Spleen (tissue), 11 donors: ENCODE measurements at regions not wholly inside any gene's neighbourhood (a gene's known extent, or its start where the extent isn't known, plus 50 kb on each side); places are given as distances from the start of the nearest gene placed in this dataset.

Experiments used
- DNase-seq: peaks from one replicate; pipeline ENCODE4 v3.0.0-alpha.2; 2020
- H3K27ac ChIP-seq, 8 donors: fragments of 200-600 bp; sonication (generic) in 7 of 8; 1 replicate in 4 of 8; 2 replicates in 4 of 8; pipeline versions ENCODE4 v1.5.0 to v1.8.0; 2016 to 2021; ENCODE audit warnings: inconsistent platforms in 4 of 8, mild to moderate bottlenecking in 4 of 8, moderate library complexity in 1 of 8
- H3K27me3 ChIP-seq, 7 donors: fragments of 200-600 bp; sonication (generic) in 6 of 7; replicated peaks in 1 of 7; 1 replicate in 4 of 7; 2 replicates in 3 of 7; pipeline versions ENCODE4 v1.5.0 to v1.8.0; 2016 to 2021; ENCODE audit warnings: inconsistent platforms in 3 of 7, mild to moderate bottlenecking in 1 of 7
- H3K36me3 ChIP-seq, 6 donors: fragments of 200-600 bp; sonication (generic) in 5 of 6; 1 replicate in 4 of 6; 2 replicates in 2 of 6; pipeline versions ENCODE4 v1.5.0 to v1.8.0; 2016 to 2021; ENCODE audit warnings: inconsistent platforms in 2 of 6
- H3K4me1 ChIP-seq, 6 donors: fragments of 200-600 bp; sonication (generic) in 5 of 6; 1 replicate in 3 of 6; 2 replicates in 3 of 6; pipeline versions ENCODE4 v1.5.0 to v1.8.0; 2016 to 2021; ENCODE audit warnings: inconsistent platforms in 3 of 6
- H3K4me3 ChIP-seq, 8 donors: fragments of 200-600 bp; sonication (generic) in 7 of 8; 1 replicate in 4 of 8; 2 replicates in 4 of 8; pipeline versions ENCODE4 v1.5.0 to v1.8.0; 2016 to 2021; ENCODE audit warnings: inconsistent platforms in 4 of 8, mild to moderate bottlenecking in 4 of 8, moderate library complexity in 2 of 8
- H3K9me3 ChIP-seq, 8 donors: fragments of 200-600 bp; sonication (generic) in 7 of 8; 1 replicate in 4 of 8; 2 replicates in 4 of 8; pipeline versions ENCODE4 v1.5.0 to v1.8.0; 2016 to 2021; ENCODE audit warnings: inconsistent platforms in 4 of 8
- CTCF ChIP-seq, 11 experiments: fragments of 200-600 bp in 7 of 11; fragments of 450-650 bp in 4 of 11; sonication (generic) in 4 of 11; IDR thresholded peaks in 8 of 11; conservative IDR thresholded peaks in 3 of 11; 1 replicate in 7 of 11; 2 replicates in 4 of 11; pipeline versions ENCODE4 v1.4.0 to v1.8.0; 2016 to 2021; ENCODE audit warnings: antibody characterized with exemption in 11 of 11, inconsistent platforms in 4 of 11, mild to moderate bottlenecking in 1 of 11
- POLR2A ChIP-seq, 3 donors: fragments of 450-650 bp; IDR thresholded peaks; one replicate each; pipeline ENCODE4 v1.5.1; 2017; ENCODE audit warnings: antibody characterized with exemption in 3 of 3, mild to moderate bottlenecking in 1 of 3
- POLR2AphosphoS5 ChIP-seq, 3 donors: sonication (generic); formaldehyde crosslinking; IDR thresholded peaks; one replicate each; pipeline ENCODE4 v1.5.1; 2017; ENCODE audit warnings: antibody characterized with exemption in 3 of 3
- WGBS, 5 donors: extraction: QIAGEN DNeasy Blood & Tissue Kit in 3 of 5; methylation state at CpG; one replicate each; pipeline versions ENCODE4 v1.1.5 to v1.1.7; 2013 to 2018; 5-methylcytosine and 5-hydroxymethylcytosine counted together
- intact Hi-C: fragments of 100-400 bp; cut with DNase I; formaldehyde crosslinking; loops from one replicate; pipeline ENCODE4 v1.15.0; 2023; ENCODE audit warnings: low total_unique reads
- donor health status: healthy with polysubstance abuse.
- donor health status: DM: no; HTN: no; CAD: no; lungs with moderate emphysema.
- donor health status: DM: no; HTN: no; CAD: no.
- donor health status: Bipolar disorder and iron deficiency.
- donor health status: healthy.
- donor health status: DM: no; HTN: no; CAD: no.
- donor health status: DM: yes; HTN: yes; CAD: no.

GRCh38 chr11:22479971-22480720, 142.0 kb downstream of the SLC17A6 start:
- Histone ChIP-seq H3K36me3 (no peaks in the 10 kb centered on the region), H3K27ac (no peak overlapping the region), H3K9me3 (no peaks in the 10 kb centered on the region), H3K4me1 (no peaks in the 10 kb centered on the region), H3K27me3 (no peaks in the 10 kb centered on the region), H3K4me3 (no peak overlapping the region)
- DNase-seq, result no peak
- intact Hi-C loops, result no loop called here
- TF ChIP-seq POLR2AphosphoS5 (IDR thresholded peaks at IDR 0.05), result no peak
- TF ChIP-seq CTCF (IDR thresholded peaks at IDR 0.05 in 8 of 11, conservative IDR thresholded peaks at IDR 0.05 in 3 of 11), result no peak
- no peak for TF ChIP-seq POLR2A (IDR thresholded peaks at IDR 0.05)
- 57 to 69% (median 68%) methylated on average over 4 of the region's 4 CpGs for WGBS, 5 donors

- no peak for DNase-seq
- Histone ChIP-seq H3K27ac (no peak overlapping the region), H3K36me3 (no peaks in the 10 kb centered on the region), H3K27me3 (no peaks in the 10 kb centered on the region), H3K4me1 (no peaks in the 10 kb centered on the region), H3K4me3 (no peak overlapping the region), H3K9me3 (no peaks in the 10 kb centered on the region)
- 62 to 90% (median 86%) methylated on average over 1 of the region's 1 CpG for WGBS, 5 donors
- TF ChIP-seq POLR2AphosphoS5 (IDR thresholded peaks at IDR 0.05), result no peak
- TF ChIP-seq CTCF (IDR thresholded peaks at IDR 0.05 in 8 of 11, conservative IDR thresholded peaks at IDR 0.05 in 3 of 11), result no peak
- no peak for TF ChIP-seq POLR2A (IDR thresholded peaks at IDR 0.05)
- intact Hi-C loops, result no loop called here
Observed at GRCh38 chr11:22479208-22479607, 141.0 kb downstream of the SLC17A6 start.

GRCh38 chr11:22478169-22478568, 140.0 kb downstream of the SLC17A6 start:
- H3K9me3 ChIP-seq, result no peaks in the 10 kb centered on the region
- intact Hi-C loops, result no loop called here
- DNase-seq, result no peak
- TF ChIP-seq POLR2AphosphoS5 (IDR thresholded peaks at IDR 0.05) (no peak), POLR2A (IDR thresholded peaks at IDR 0.05) (no peak), CTCF (IDR thresholded peaks at IDR 0.05 in 8 of 11, conservative IDR thresholded peaks at IDR 0.05 in 3 of 11) (no peak)
- no peaks in the 10 kb centered on the region for H3K27me3 ChIP-seq
- WGBS, 5 donors, result 81 to 92% (median 85%) methylated on average over 1 of the region's 1 CpG
- no peak overlapping the region for H3K4me3 ChIP-seq
- no peaks in the 10 kb centered on the region for H3K36me3 ChIP-seq
- H3K4me1 ChIP-seq, result no peaks in the 10 kb centered on the region
- H3K27ac ChIP-seq, result no peak overlapping the region

- intact Hi-C loops, result no loop called here
- Histone ChIP-seq H3K27ac (no peak overlapping the region), H3K4me1 (no peaks in the 10 kb centered on the region), H3K36me3 (no peaks in the 10 kb centered on the region), H3K9me3 (no peaks in the 10 kb centered on the region), H3K27me3 (no peaks in the 10 kb centered on the region), H3K4me3 (no peak overlapping the region)
- DNase-seq, result no peak
- TF ChIP-seq POLR2A (IDR thresholded peaks at IDR 0.05), result no peak
- no peak for TF ChIP-seq CTCF (IDR thresholded peaks at IDR 0.05 in 8 of 11, conservative IDR thresholded peaks at IDR 0.05 in 3 of 11)
- no peak for TF ChIP-seq POLR2AphosphoS5 (IDR thresholded peaks at IDR 0.05)
Observed at GRCh38 chr11:22477312-22477711, 139.1 kb downstream of the SLC17A6 start.
